Testis (tissue), 2 donors: ENCODE measurements at regions not wholly inside any gene's neighbourhood (a gene's known extent, or its start where the extent isn't known, plus 50 kb on each side); places are given as distances from the start of the nearest gene placed in this dataset.

Experiments
- DNase-seq: peaks from one replicate; pipeline ENCODE4 v3.0.0-alpha.2; 2019
- H3K27ac ChIP-seq, 2 donors: fragments of 200-600 bp; sonication (generic); one replicate each; pipeline ENCODE4 v1.5.1; 2019
- H3K27me3 ChIP-seq: fragments of 200-600 bp; sonication (generic); one replicate; pipeline ENCODE4 v1.5.1; 2019
- H3K36me3 ChIP-seq: fragments of 200-600 bp; sonication (generic); one replicate; pipeline ENCODE4 v1.5.1; 2017; ENCODE audit warnings: low read depth; ENCODE audit errors: missing control alignments
- H3K4me1 ChIP-seq: fragments of 200-600 bp; sonication (generic); one replicate; pipeline ENCODE4 v1.5.1; 2019
- H3K4me3 ChIP-seq, 2 donors: fragments of 200-600 bp; sonication (generic); one replicate each; pipeline ENCODE4 v1.5.1; 2017 to 2019
- H3K9me3 ChIP-seq: fragments of 200-600 bp; sonication (generic); one replicate; pipeline ENCODE4 v1.5.1; 2017
- CTCF ChIP-seq, 3 experiments: fragments of 450-650 bp in 2 of 3; fragments of 200-600 bp in 1 of 3; sonication (generic) in 1 of 3; IDR thresholded peaks; one replicate each; pipeline ENCODE4 v1.5.1; 2016 to 2019; ENCODE audit warnings: antibody characterized with exemption in 3 of 3, mild to moderate bottlenecking in 2 of 3, moderate library complexity in 1 of 3
- POLR2A ChIP-seq: fragments of 450-650 bp; IDR thresholded peaks from one replicate; pipeline ENCODE4 v1.6.1; 2017; ENCODE audit warnings: antibody characterized with exemption, mild to moderate bottlenecking, moderate library complexity
- WGBS, 2 donors: methylation state at CpG; one replicate each; pipeline ENCODE4 v1.1.5; 2018; 5-methylcytosine and 5-hydroxymethylcytosine counted together
- intact Hi-C: fragments of 100-400 bp; cut with DNase I; formaldehyde crosslinking; loops from one replicate; pipeline ENCODE4 v1.15.1; 2023; ENCODE audit warnings: low total_unique reads

- TF ChIP-seq POLR2A: no peak
- no peak for TF ChIP-seq CTCF (IDR thresholded peaks at IDR 0.05)
- no peaks in the 10 kb centered on the region for H3K4me1 ChIP-seq
- no peaks in the 10 kb centered on the region for H3K27me3 ChIP-seq
- H3K4me3 ChIP-seq: no peak overlapping the region
- 92 to 94% methylated on average over 4 of the region's 4 CpGs for WGBS, 2 donors
- no peaks in the 10 kb centered on the region for H3K9me3 ChIP-seq
- H3K36me3 ChIP-seq: no peaks in the 10 kb centered on the region
- no peak for DNase-seq
- H3K27ac ChIP-seq: no peak overlapping the region
- intact Hi-C loops: no loop called here
Observed at GRCh38 chrX:39206399-39207145, 405.3 kb downstream of the MID1IP1 start.

GRCh38 chrX:39211501-39211900 is 410.2 kb downstream of the MID1IP1 start:
- 0 to 100% methylated on average over 1 of the region's 1 CpG for WGBS, 2 donors
- no peaks in the 10 kb centered on the region for H3K27me3 ChIP-seq
- H3K4me1 ChIP-seq: no peaks in the 10 kb centered on the region
- no peak for DNase-seq
- H3K9me3 ChIP-seq: no peaks in the 10 kb centered on the region
- intact Hi-C loops: no loop called here
- no peaks in the 10 kb centered on the region for H3K36me3 ChIP-seq
- H3K4me3 ChIP-seq: no peak overlapping the region
- TF ChIP-seq CTCF (IDR thresholded peaks at IDR 0.05): no peak
- TF ChIP-seq POLR2A: no peak
- no peak overlapping the region for H3K27ac ChIP-seq

- 78 to 100% methylated on average over 2 of the region's 2 CpGs for WGBS, 2 donors
Observed at GRCh38 chrX:39212456-39212855, 411.2 kb downstream of the MID1IP1 start.

GRCh38 chrX:39214387-39215126 is 413.3 kb downstream of the MID1IP1 start:
- Histone ChIP-seq H3K36me3 (no peaks in the 10 kb centered on the region), H3K4me3 (no peak overlapping the region), H3K4me1 (no peaks in the 10 kb centered on the region), H3K9me3 (no peaks in the 10 kb centered on the region), H3K27ac (no peak overlapping the region), H3K27me3 (no peaks in the 10 kb centered on the region)
- 68 to 69% methylated on average over 3 of the region's 4 CpGs for WGBS, 2 donors
- intact Hi-C loops: no loop called here
- TF ChIP-seq POLR2A (no peak), CTCF (IDR thresholded peaks at IDR 0.05) (no peak)
- no peak for DNase-seq

More at GRCh38 chrX:39212456-39212855, 411.2 kb downstream of the MID1IP1 start:
- TF ChIP-seq POLR2A (no peak), CTCF (IDR thresholded peaks at IDR 0.05) (no peak)
- no peaks in the 10 kb centered on the region for H3K36me3 ChIP-seq
- no peaks in the 10 kb centered on the region for H3K27me3 ChIP-seq
- H3K27ac ChIP-seq: no peak overlapping the region
- intact Hi-C loops: no loop called here
- no peaks in the 10 kb centered on the region for H3K4me1 ChIP-seq
- no peak for DNase-seq
- no peaks in the 10 kb centered on the region for H3K9me3 ChIP-seq
- no peak overlapping the region for H3K4me3 ChIP-seq
